ENCODE measurements at regions not wholly inside any gene's neighbourhood (a gene's known extent, or its start where the extent isn't known, plus 50 kb on each side); places are given as distances from the start of the nearest gene placed in this dataset.
A peak's percentile ranks its signal among the peaks of the same experiment; 100 is the strongest.

- Histone ChIP-seq H3K27me3 (no peaks in the 10 kb centered on the region), H3K4me1 (ENCODE audit: low read depth) (no peaks in the 10 kb centered on the region), H3K9me3 (ENCODE audit: low read depth) (no peaks in the 10 kb centered on the region), H3K4me3 (no peak overlapping the region), H3K27ac (no peak overlapping the region), H3K36me3 (no peaks in the 10 kb centered on the region)
- TF ChIP-seq CTCF (IDR thresholded peaks at IDR 0.05; ENCODE audit: low read depth, low read length) = no peak
- DNase-seq (ENCODE audit: low read depth in 1 of 2, low spot score in 1 of 2) = peak in 1 of 2 donors; percentile 47
Observed at GRCh38 chr12:20011200-20011599, 357.1 kb upstream of the PDE3A start.

GRCh38 chr12:20017802-20018201 lies 350.5 kb upstream of the PDE3A start:
- Histone ChIP-seq H3K4me1 (ENCODE audit: low read depth) (no peaks in the 10 kb centered on the region), H3K4me3 (no peak overlapping the region), H3K36me3 (no peaks in the 10 kb centered on the region), H3K27me3 (no peaks in the 10 kb centered on the region), H3K27ac (no peak overlapping the region), H3K9me3 (ENCODE audit: low read depth) (no peaks in the 10 kb centered on the region)
- DNase-seq (ENCODE audit: low read depth in 1 of 2, low spot score in 1 of 2) = no peak
- TF ChIP-seq CTCF (IDR thresholded peaks at IDR 0.05; ENCODE audit: low read depth, low read length) = no peak

- Histone ChIP-seq H3K4me1 (ENCODE audit: low read depth) (no peaks in the 10 kb centered on the region), H3K4me3 (no peak overlapping the region), H3K27me3 (no peaks in the 10 kb centered on the region), H3K27ac (no peak overlapping the region), H3K36me3 (no peaks in the 10 kb centered on the region), H3K9me3 (ENCODE audit: low read depth) (no peaks in the 10 kb centered on the region)
- no peak for DNase-seq (ENCODE audit: low read depth in 1 of 2, low spot score in 1 of 2)
- no peak for TF ChIP-seq CTCF (IDR thresholded peaks at IDR 0.05; ENCODE audit: low read depth, low read length)
Observed at GRCh38 chr12:20018406-20018805, 349.9 kb upstream of the PDE3A start.

- Histone ChIP-seq H3K4me1 (ENCODE audit: low read depth) (no peaks in the 10 kb centered on the region), H3K4me3 (no peak overlapping the region), H3K27me3 (no peaks in the 10 kb centered on the region), H3K36me3 (no peaks in the 10 kb centered on the region), H3K27ac (no peak overlapping the region), H3K9me3 (ENCODE audit: low read depth) (no peaks in the 10 kb centered on the region)
- no peak for TF ChIP-seq CTCF (IDR thresholded peaks at IDR 0.05; ENCODE audit: low read depth, low read length)
- DNase-seq (ENCODE audit: low read depth in 1 of 2, low spot score in 1 of 2) = peak in 1 of 2 donors; percentile 91
Observed at GRCh38 chr12:20024194-20024593, 344.1 kb upstream of the PDE3A start.

- Histone ChIP-seq H3K4me3 (no peak overlapping the region), H3K36me3 (no peaks in the 10 kb centered on the region), H3K27me3 (no peaks in the 10 kb centered on the region), H3K9me3 (ENCODE audit: low read depth) (no peaks in the 10 kb centered on the region), H3K27ac (no peak overlapping the region), H3K4me1 (ENCODE audit: low read depth) (no peaks in the 10 kb centered on the region)
- no peak for TF ChIP-seq CTCF (IDR thresholded peaks at IDR 0.05; ENCODE audit: low read depth, low read length)
- DNase-seq (ENCODE audit: low read depth in 1 of 2, low spot score in 1 of 2) = no peak
Observed at GRCh38 chr12:20028033-20028432, 340.3 kb upstream of the PDE3A start.

GRCh38 chr12:20030826-20031225 lies 337.5 kb upstream of the PDE3A start:
- Histone ChIP-seq H3K27ac (no peak overlapping the region), H3K9me3 (ENCODE audit: low read depth) (no peaks in the 10 kb centered on the region), H3K27me3 (no peaks in the 10 kb centered on the region), H3K4me3 (no peak overlapping the region), H3K4me1 (ENCODE audit: low read depth) (no peaks in the 10 kb centered on the region), H3K36me3 (no peaks in the 10 kb centered on the region)
- TF ChIP-seq CTCF (IDR thresholded peaks at IDR 0.05; ENCODE audit: low read depth, low read length) = no peak
- DNase-seq (ENCODE audit: low read depth in 1 of 2, low spot score in 1 of 2) = no peak

Measured in cardiac muscle cell (in vitro differentiated cells and primary cell).